ENCODE measurements at regions not wholly inside any gene's neighbourhood (a gene's known extent, or its start where the extent isn't known, plus 50 kb on each side); places are given as distances from the start of the nearest gene placed in this dataset.
"Not testable (repeated sequence)": the region's sequence is repeated elsewhere in the genome, so short reads cannot be mapped to it uniquely, and the experiment has no call there.

- DNase-seq = no peak
Measured at GRCh38 chr6:27668442-27669294, 195.8 kb upstream of the ZNF184 start.

- no peak for DNase-seq
Measured at GRCh38 chr6:27667657-27668441, 194.9 kb upstream of the ZNF184 start.

- no peak for DNase-seq
Measured at GRCh38 chr6:27667016-27667656, 194.2 kb upstream of the ZNF184 start.

- no peak for DNase-seq
Measured at GRCh38 chr6:27662769-27663168, 189.9 kb upstream of the ZNF184 start.

- DNase-seq = not testable (repeated sequence)
Measured at GRCh38 chr6:27662212-27662611, 189.3 kb upstream of the ZNF184 start.

GRCh38 chr6:27653143-27653825 lies 180.4 kb upstream of the ZNF184 start:
- DNase-seq = not testable (repeated sequence)

- DNase-seq = no peak
Measured at GRCh38 chr6:27651371-27651732, 178.4 kb upstream of the ZNF184 start.

GRCh38 chr6:27650620-27651370 lies 177.9 kb upstream of the ZNF184 start:
- no peak for DNase-seq

GRCh38 chr6:27644528-27644927 lies 171.6 kb upstream of the ZNF184 start:
- DNase-seq = no peak

GRCh38 chr6:27642744-27643456 lies 170.0 kb upstream of the ZNF184 start:
- no peak for DNase-seq

- DNase-seq = not testable (repeated sequence)
Measured at GRCh38 chr6:27635886-27636285, 163.0 kb upstream of the ZNF184 start.

GRCh38 chr6:27633221-27633688 lies 160.3 kb upstream of the ZNF184 start:
- not testable (repeated sequence) for DNase-seq

GRCh38 chr6:27631609-27631916 lies 158.7 kb upstream of the ZNF184 start:
- no peak for DNase-seq

- DNase-seq = no peak
Measured at GRCh38 chr6:27630727-27631608, 158.1 kb upstream of the ZNF184 start.

GRCh38 chr6:27624694-27625262 lies 151.9 kb upstream of the ZNF184 start:
- no peak for DNase-seq

- DNase-seq = no peak
Measured at GRCh38 chr6:27623103-27623502, 150.2 kb upstream of the ZNF184 start.

GRCh38 chr6:27619436-27619835 lies 146.5 kb upstream of the ZNF184 start:
- no peak for DNase-seq

GRCh38 chr6:27617700-27618689 lies 145.1 kb upstream of the ZNF184 start:
- no peak for DNase-seq

Measured in NCI-H1048 (cell line).